PC-3 (cell line): ENCODE measurements at regions not wholly inside any gene's neighbourhood (a gene's known extent, or its start where the extent isn't known, plus 50 kb on each side); places are given as distances from the start of the nearest gene placed in this dataset.
"Not testable (repeated sequence)": the region's sequence is repeated elsewhere in the genome, so short reads cannot be mapped to it uniquely, and the experiment has no call there.

Experiments used
- ATAC-seq: fragments of 200-7000 bp; cut with Tn5 transposase; 2 replicates; pipeline ENCODE4 v1.9.1; 2020; ENCODE audit warnings: mild to moderate bottlenecking, moderate library complexity
- BruUV-seq: library from RNA; stranded (reverse); fragments of 400-500 nt; replicated peaks from 2 replicates; lab custom pipeline; 2021; lab: Mats Ljungman, UMichigan
- CTCF ChIA-PET: fragments of 300-600 bp; sonication (Branson Sonifier 250); formaldehyde crosslinking; loops from one replicate; lab custom pipeline; 2022; ENCODE audit warnings: antibody characterized with exemption; lab: Charles Lee
- POLR2A ChIA-PET: fragments of 300-600 bp; sonication (Branson Sonifier 250); formaldehyde crosslinking; loops from one replicate; lab custom pipeline; 2022; ENCODE audit warnings: antibody characterized with exemption; ENCODE audit not compliant: unreplicated experiment; lab: Charles Lee
- DNase-seq: peaks from one replicate; pipeline ENCODE4 v3.0.0-alpha.2; 2015
- H2AFZ ChIP-seq: fragments of 300-600 bp; sonication (generic); 2 replicates; pipeline ENCODE4 v1.6.0; 2016; ENCODE audit warnings: antibody characterized with exemption, low read length
- H3F3A ChIP-seq: fragments of 300-600 bp; sonication (generic); one replicate; pipeline ENCODE4 v1.6.0; 2017; ENCODE audit warnings: antibody characterized with exemption, low read length, control low read depth, mild to moderate bottlenecking; ENCODE audit not compliant: unreplicated experiment
- H3K27ac ChIP-seq: fragments of 300-600 bp; sonication (generic); 2 replicates; pipeline ENCODE4 v1.5.1; 2016; ENCODE audit warnings: mild to moderate bottlenecking, low read length
- H3K27me3 ChIP-seq: fragments of 300-600 bp; sonication (generic); 2 replicates; pipeline ENCODE4 v1.6.1; 2016; ENCODE audit warnings: low read length, mixed read lengths
- H3K36me3 ChIP-seq: fragments of 300-600 bp; sonication (generic); 2 replicates; pipeline ENCODE4 v1.6.1; 2016; ENCODE audit warnings: low read depth, mixed run types, low read length, mixed read lengths
- H3K4me1 ChIP-seq: fragments of 300-600 bp; sonication (generic); 2 replicates; pipeline ENCODE4 v1.5.1; 2016; ENCODE audit warnings: low read length; ENCODE audit not compliant: insufficient read depth
- H3K4me2 ChIP-seq: fragments of 300-600 bp; sonication (generic); 2 replicates; pipeline ENCODE4 v1.6.0; 2016; ENCODE audit warnings: low read length
- H3K4me3 ChIP-seq: fragments of 300-600 bp; sonication (generic); 2 replicates; pipeline ENCODE4 v1.5.1; 2016; ENCODE audit warnings: mild to moderate bottlenecking, low read length, mixed read lengths
- H3K79me2 ChIP-seq: fragments of 300-600 bp; sonication (generic); 2 replicates; pipeline ENCODE4 v1.6.1; 2017; ENCODE audit warnings: low read length, mixed read lengths
- H3K9ac ChIP-seq: fragments of 300-600 bp; sonication (generic); 2 replicates; pipeline ENCODE4 v1.6.0; 2016; ENCODE audit warnings: mild to moderate bottlenecking, low read length
- H3K9me2 ChIP-seq: fragments of 300-600 bp; sonication (generic); replicated peaks from 2 replicates; pipeline ENCODE4 v1.6.1; 2016; ENCODE audit warnings: mixed run types, low read length, mixed read lengths
- H3K9me3 ChIP-seq: fragments of 300-600 bp; sonication (generic); 2 replicates; pipeline ENCODE4 v1.6.1; 2016; ENCODE audit warnings: low read length, mixed read lengths
- H4K20me1 ChIP-seq: fragments of 300-600 bp; sonication (generic); 2 replicates; pipeline ENCODE4 v1.6.1; 2016; ENCODE audit warnings: low read length, mixed read lengths
- CTCF ChIP-seq: fragments of 300-600 bp; sonication (generic); conservative IDR thresholded peaks from 2 replicates; pipeline ENCODE4 v1.5.1; 2017; ENCODE audit warnings: antibody characterized with exemption, low read depth, mild to moderate bottlenecking, low read length
- EZH2 ChIP-seq: fragments of 300-600 bp; sonication (generic); IDR thresholded peaks from one replicate; pipeline ENCODE4 v1.6.1; 2017; ENCODE audit warnings: antibody characterized with exemption, mild to moderate bottlenecking, low read length; ENCODE audit not compliant: unreplicated experiment
- EZH2phosphoT487 ChIP-seq: fragments of 300-600 bp; sonication (generic); IDR thresholded peaks from 2 replicates; pipeline ENCODE4 v1.6.1; 2018; ENCODE audit warnings: mild to moderate bottlenecking, antibody characterized with exemption, low read length, borderline replicate concordance
- intact Hi-C: fragments of 100-400 bp; cut with micrococcal nuclease; formaldehyde crosslinking; loops from 2 replicates; pipeline ENCODE4 v1.9.0; 2023

GRCh38 chr19:28118235-28118634, 1094.7 kb downstream of the UQCRFS1 start:
- Histone ChIP-seq H3K27ac (no peak overlapping the region), H3K9me2 (no peaks in the 10 kb centered on the region), H3F3A (no peaks in the 10 kb centered on the region), H3K9ac (no peak overlapping the region), H3K4me3 (no peak overlapping the region), H3K4me1 (no peaks in the 10 kb centered on the region), H2AFZ (no peak overlapping the region), H4K20me1 (no peaks in the 10 kb centered on the region), H3K79me2 (no peaks in the 10 kb centered on the region), H3K27me3 (no peaks in the 10 kb centered on the region), H3K4me2 (no peak overlapping the region), H3K9me3 (no peaks in the 10 kb centered on the region), H3K36me3 (no peaks in the 10 kb centered on the region)
- DNase-seq (no peak), ATAC-seq (no peak)
- POLR2A ChIA-PET: no interaction called here
- BruUV-seq: no TSS peak
- CTCF ChIA-PET: no interaction called here
- intact Hi-C loops: no loop called here
- TF ChIP-seq EZH2 (no peak), CTCF (no peak), EZH2phosphoT487 (no peak)

- Histone ChIP-seq H3K4me1 (no peaks in the 10 kb centered on the region), H2AFZ (no peak overlapping the region), H3K79me2 (no peaks in the 10 kb centered on the region), H3K9me3 (no peaks in the 10 kb centered on the region), H3K27ac (no peak overlapping the region), H3K36me3 (no peaks in the 10 kb centered on the region), H3K4me2 (no peak overlapping the region), H3K9me2 (no peaks in the 10 kb centered on the region), H3K4me3 (no peak overlapping the region), H4K20me1 (no peaks in the 10 kb centered on the region), H3K27me3 (no peaks in the 10 kb centered on the region), H3F3A (no peaks in the 10 kb centered on the region), H3K9ac (no peak overlapping the region)
- TF ChIP-seq EZH2phosphoT487: no peak
- no peak for TF ChIP-seq EZH2
- TF ChIP-seq CTCF: no peak
- ATAC-seq (no peak), DNase-seq (no peak)
- ChIA-PET POLR2A (no interaction called here), CTCF (no interaction called here)
- intact Hi-C loops: no loop called here
- BruUV-seq: no TSS peak
Observed at GRCh38 chr19:28117143-28117542, 1095.8 kb downstream of the UQCRFS1 start.

- POLR2A ChIA-PET: not testable (repeated sequence)
Observed at GRCh38 chr19:28116379-28116778, 1096.6 kb downstream of the UQCRFS1 start.

More at GRCh38 chr19:28116379-28116778, 1096.6 kb downstream of the UQCRFS1 start:
- H4K20me1 ChIP-seq, ATAC-seq, BruUV-seq, H3K4me1 ChIP-seq, H3F3A ChIP-seq, H3K27ac ChIP-seq, H3K9me3 ChIP-seq, H3K4me3 ChIP-seq, H3K27me3 ChIP-seq, H3K79me2 ChIP-seq, DNase-seq, H3K9ac ChIP-seq, H3K9me2 ChIP-seq, H2AFZ ChIP-seq, CTCF ChIA-PET, H3K4me2 ChIP-seq, intact Hi-C loops, H3K36me3 ChIP-seq: not testable (repeated sequence)
